LNCAP (cell line): ENCODE measurements at regions not wholly inside any gene's neighbourhood (a gene's known extent, or its start where the extent isn't known, plus 50 kb on each side); places are given as distances from the start of the nearest gene placed in this dataset.

Experiments
- TF ChIP-seq, protein P1 (sequence below): fragments of 450-650 bp; IDR thresholded peaks from 2 replicates; pipeline ENCODE4 v1.5.1; 2017; ENCODE audit warnings: mild to moderate bottlenecking

DNA sequence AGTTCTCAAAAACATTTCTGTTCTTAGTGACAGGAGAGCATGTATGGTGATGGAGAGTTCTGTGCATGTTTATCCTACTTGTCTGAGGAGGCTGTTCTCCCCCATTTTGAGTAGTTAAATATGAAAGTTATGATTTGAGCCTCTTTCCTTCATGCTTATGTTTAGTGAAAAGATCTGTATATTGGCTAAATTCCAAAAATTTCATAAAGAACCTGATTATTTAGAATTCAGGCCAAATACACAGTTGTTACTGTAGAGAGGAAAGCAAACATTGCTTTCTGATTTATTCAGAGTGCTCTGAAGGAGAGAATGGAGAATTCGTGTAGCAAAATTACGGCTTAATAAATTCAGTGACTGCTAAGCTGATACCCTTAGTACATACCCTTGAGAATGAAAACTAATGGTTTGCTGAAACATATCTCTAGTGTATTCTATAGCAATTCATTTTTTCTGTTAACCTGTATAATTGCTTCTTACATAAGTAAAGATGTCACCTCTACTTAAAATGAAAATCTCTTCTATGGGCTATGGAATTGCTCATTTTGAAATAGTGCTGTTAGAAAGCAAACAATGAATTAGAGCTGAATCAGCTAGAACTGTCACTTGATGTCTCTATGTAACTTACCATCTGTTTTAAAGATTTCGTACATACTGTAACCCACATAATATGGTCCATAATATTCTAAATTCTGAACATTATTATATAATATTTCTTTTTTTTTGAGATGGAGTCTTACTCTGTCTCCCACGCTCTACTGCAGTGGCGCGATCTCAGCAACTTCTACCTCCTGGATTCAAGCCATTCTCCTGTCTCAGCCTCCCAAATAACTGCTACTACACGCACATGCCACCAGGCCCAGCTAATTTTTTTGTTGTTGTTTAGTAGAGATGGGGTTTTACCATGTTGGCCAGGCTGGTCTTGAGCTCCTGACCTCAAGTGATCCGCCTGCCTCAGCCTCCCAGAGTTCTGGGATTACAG is 417.0 kb upstream of the RGS6 start:
- TF ChIP-seq, protein P1, sequence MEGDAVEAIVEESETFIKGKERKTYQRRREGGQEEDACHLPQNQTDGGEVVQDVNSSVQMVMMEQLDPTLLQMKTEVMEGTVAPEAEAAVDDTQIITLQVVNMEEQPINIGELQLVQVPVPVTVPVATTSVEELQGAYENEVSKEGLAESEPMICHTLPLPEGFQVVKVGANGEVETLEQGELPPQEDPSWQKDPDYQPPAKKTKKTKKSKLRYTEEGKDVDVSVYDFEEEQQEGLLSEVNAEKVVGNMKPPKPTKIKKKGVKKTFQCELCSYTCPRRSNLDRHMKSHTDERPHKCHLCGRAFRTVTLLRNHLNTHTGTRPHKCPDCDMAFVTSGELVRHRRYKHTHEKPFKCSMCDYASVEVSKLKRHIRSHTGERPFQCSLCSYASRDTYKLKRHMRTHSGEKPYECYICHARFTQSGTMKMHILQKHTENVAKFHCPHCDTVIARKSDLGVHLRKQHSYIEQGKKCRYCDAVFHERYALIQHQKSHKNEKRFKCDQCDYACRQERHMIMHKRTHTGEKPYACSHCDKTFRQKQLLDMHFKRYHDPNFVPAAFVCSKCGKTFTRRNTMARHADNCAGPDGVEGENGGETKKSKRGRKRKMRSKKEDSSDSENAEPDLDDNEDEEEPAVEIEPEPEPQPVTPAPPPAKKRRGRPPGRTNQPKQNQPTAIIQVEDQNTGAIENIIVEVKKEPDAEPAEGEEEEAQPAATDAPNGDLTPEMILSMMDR: no peak

DNA sequence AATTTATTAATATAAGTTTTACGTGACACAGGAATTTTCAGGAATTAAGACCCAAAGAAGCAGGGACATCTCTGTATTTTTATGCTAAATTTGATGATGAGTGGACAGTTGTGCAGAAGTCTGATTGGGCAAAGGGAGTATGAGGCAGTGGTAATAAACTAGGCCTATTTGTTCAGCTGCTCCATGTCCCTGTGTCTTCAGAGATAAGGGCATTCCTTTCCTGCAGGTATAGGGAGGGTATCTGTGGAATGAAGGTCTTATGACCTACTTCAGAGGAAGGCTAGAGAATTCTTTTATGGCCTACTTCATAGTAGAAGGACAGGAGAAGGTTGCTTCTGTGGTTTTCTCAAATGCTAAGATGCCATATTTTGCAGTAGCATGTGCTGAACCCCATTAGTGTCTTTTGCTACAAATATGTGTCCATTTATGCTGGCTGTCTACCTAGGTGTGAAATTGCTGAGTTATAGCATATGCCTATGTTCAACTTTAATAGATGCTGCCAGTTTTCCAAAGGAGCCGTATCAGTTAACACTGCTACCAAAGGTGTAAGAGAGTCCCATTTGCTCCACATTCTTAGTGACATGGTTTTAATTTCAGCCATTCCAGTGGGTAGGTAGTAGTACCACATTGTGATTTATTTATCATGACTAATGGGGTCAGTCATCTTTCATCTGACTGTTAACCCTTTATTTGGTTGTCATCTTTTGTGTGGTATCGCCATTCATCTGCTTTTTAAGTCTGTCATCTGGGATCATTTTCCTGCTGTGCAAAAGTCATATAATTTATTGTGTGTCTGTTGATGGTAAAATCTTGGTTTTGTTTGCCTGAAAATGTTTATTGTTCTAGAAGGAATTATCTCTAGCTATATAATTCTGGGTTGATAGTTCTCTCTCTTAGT is 410.7 kb upstream of the RGS6 start:
- TF ChIP-seq, protein P1: no peak

DNA sequence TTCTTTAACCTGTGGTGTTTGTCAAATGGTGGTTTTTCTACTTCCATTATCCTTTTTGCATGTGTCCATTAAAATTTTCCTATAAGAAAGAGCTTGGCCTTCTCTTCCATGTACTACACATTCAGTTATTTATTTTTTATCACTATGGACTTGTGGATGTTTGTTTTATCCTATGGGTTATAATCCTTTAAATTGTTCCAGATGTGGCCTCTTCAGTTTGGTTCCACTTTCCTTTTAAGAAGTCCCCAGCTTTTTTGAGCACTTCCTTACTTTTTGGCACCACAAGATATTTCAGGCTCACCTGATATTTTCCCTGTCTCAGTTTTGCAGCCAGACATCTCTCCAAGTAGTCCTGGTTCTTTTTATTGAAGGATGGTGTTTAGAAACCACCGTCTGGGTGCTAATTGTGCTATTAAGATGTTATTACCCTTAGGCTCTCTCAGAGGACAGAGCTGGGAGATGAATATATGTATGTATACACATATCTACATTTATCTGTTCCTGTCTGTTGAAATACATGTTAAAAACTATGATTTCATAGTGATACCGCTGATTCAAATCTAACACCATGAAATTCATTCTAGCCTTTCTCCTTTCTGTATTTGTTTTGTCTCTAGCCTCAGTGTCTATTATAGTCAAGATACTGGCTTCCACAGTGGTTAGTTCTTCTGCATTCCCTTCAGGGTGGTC is 408.5 kb upstream of the RGS6 start:
- TF ChIP-seq, protein P1: no peak

DNA sequence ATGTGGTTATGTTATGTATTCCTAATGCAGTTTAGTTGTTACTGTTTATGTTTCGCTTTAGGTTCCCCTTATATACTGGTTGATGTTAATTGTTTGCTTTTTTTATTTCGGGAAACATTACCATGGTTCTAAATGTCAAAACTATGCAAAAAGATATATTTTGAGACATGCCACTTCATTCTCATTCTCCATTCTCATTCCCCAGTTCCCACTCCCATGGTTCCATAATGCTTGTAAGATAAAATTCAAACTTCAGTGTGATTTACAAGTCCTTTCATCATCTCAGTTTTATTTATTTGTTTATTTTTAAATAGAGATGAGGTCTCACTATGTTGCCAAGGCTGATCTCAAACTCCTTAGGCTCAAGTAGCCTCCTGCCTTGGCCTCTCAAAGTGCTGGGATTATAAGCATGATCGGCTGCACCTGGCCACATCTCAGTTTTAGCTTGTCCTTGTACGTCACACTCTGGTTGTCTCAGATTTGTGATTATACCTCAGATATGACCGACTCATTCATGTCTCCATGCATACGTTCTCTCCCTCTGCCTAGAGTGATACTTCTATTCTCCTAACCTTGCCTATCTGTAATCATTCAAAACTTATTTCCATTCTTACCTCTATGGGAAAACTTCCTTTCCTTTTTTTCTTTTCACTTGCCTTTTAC is 407.8 kb upstream of the RGS6 start:
- TF ChIP-seq, protein P1: no peak

DNA sequence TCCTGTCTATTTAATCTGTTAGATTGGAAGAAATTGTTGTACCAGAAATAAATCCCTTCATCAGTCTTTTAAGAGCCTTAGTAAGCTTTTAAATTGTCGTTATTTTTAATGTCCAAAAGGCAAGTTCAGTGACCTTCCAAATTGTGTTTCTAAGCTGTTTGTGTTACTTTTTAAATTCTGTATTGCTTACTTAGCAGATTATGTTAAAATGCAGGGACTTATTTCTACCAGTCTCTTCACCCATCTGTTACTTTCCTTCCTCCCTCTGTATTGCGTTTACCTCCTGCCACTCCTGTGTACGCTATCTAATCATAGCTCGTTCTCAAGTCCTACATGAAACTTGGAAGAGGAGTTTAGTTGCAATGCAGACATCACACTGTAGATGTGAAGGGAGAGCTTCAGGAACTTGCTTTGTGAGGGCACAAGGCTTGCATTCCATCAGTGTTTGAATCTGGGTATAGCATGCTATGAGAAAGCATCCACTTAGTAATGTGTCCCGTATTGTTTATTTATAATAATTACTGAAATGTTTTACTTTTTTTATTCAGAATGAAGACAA is 406.5 kb upstream of the RGS6 start:
- TF ChIP-seq, protein P1: no peak

DNA sequence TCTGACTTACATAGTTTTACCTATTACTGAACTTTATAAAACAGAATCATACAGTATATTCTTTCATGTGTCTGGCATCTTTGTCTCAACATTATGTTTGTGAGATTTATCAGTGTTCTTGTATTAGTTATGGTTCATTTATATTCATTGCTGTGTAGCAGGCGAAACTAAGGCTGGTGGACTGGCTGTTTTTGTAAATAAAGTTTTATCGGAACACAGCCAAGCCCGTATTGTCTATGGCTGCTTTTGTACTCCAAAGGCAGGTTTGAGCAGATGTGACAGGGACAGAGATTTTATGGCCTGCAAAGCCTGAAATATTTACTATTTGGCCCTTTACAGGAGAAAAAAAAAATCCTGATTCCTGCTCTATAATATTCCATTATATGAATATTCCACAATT is 405.8 kb upstream of the RGS6 start:
- TF ChIP-seq, protein P1: no peak
